SKM-1 treated with dmso at 0.1 percent for 144 hours (cell line): ENCODE measurements at regions not wholly inside any gene's neighbourhood (a gene's known extent, or its start where the extent isn't known, plus 50 kb on each side); places are given as distances from the start of the nearest gene placed in this dataset.

Experiments
- DNase-seq: peaks from one replicate; lab custom pipeline; 2025; ENCODE audit not compliant: unreplicated experiment; lab: John Stamatoyannopoulos, UW

GRCh38 chr5:4053136-4053535 is 457.5 kb downstream of the IRX1 start:
- DNase-seq = no peak

DNA sequence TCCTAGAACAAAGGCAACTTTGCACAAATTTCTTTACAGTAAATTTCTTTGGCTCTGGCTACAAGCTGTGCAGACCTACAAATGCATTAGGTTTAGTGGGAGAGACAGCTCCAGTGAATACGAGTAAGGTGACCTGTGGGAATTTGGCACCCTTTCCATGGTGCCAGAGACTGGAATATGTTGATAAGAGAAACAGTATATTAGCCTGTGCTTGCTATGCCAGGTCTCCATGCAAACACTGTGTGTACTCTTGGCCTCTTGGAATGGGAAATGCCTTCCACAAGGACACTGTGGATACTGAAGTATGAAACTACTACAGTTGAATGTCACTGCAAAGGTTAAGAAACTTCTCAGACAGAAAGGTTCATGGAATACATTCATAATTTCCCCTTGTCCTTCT is 458.5 kb downstream of the IRX1 start:
- no peak for DNase-seq

GRCh38 chr5:4058899-4059298 is 463.3 kb downstream of the IRX1 start:
- no peak for DNase-seq

- no peak for DNase-seq
These were observed 470.1 kb downstream of the IRX1 start for GRCh38 chr5:4065472-4066320.

DNA sequence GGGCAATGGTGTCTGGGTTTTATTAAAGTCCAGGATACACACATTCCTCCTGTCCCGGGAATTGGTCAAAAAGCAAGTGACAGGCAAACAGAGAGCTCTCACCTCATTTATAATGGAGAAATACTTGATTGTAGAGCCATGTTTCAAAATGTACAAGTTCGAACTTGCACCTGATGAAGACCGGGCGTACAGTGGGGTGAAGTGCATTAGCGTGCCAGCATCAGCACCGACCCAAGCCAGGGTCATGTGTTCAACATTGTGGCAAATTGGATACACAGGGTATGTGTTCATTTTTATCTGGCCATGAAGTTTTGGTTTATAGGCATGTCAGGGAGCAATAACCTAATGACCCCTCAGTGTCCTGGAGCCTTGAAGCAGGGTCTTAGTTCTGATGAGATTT is 472.5 kb downstream of the IRX1 start:
- DNase-seq = no peak

GRCh38 chr5:4078544-4078943 is 482.9 kb downstream of the IRX1 start:
- no peak for DNase-seq

DNA sequence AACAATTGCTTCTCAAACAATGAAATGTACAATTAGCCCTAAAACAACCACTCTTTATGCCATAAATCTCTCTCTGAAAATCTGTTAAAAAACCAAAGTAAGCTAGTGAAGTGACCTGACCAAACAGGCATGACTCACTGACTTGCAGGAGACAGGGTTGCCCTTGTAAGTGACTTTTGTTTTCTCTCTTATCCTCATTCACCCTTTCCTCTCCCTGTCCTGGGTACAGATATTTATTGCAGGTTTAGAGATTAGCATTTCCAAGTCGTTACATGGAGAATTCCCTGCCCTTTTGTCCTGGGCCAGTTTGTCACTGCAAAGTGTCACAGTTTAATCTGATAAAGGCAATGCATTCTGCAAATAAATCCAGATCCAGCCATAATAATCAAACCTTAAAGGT is 484.2 kb downstream of the IRX1 start:
- no peak for DNase-seq

- DNase-seq = no peak
These were observed 484.7 kb downstream of the IRX1 start for GRCh38 chr5:4080370-4080769.

DNA sequence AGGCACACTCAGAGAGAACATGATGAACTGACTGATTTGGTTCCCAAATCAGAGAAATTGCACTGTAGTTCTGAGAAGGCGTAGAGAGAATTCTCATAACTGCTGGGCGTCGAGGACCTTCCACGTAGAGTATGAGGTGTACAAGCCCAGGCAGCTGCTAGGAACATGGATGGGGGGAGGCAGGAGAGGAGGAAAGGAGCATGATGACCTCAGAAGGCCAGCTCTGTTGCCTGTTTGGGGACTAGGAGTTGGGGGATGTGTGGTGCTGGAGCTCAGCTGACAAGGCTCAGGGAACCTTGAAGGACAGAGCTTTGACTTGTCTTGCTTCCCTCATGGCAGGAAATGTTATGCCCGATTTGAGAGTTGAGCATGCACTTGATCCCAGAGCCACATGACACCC is 485.4 kb downstream of the IRX1 start:
- DNase-seq = no peak

DNA sequence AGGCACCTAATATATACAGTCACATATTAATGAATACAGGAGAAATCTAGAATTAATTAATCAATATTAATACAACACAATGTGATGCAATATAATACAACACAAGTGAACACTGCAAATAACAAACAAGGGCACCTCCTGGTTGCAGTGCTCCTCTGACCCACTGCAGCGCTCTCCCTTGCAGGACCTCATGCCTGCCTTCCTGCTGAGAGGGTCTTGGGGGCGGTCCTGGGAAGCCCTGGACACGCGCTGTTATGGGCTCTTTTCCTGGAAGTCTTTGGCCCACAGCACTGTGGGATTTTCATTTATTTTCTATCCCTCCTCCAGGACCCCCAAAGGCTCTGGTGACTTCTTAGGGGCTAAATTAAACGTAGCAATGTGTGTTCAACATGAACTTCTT is 485.8 kb downstream of the IRX1 start:
- DNase-seq = no peak

DNA sequence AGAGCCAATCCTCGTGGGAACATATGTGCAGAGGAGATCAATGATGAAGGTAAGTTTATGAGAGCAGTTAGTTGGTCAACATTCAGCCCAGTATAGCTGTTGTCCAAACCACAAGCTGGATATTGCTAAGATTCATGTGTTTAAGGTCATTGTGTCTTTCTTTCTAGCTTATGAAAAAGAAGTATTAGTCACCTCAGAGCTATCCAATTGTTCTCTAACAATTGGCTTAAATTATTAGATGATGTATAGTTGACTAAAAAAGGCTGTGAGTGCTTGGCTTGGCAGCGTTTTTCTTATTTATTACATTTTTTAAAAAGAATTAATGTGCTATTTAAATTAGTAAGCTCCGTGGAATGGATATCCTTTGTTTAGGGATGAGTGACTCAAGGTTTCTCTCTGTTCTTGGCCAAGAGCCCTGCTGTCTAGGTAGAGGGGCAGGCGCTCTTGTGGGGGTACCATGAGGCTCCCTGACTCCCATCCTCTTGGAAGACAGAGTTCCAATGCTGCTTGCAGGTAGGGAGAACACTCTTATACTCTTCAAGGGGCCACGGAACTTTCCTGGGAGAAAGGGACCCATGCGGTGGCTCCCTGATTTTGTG is 487.4 kb downstream of the IRX1 start:
- no peak for DNase-seq

- no peak for DNase-seq
These were observed 488.1 kb downstream of the IRX1 start for GRCh38 chr5:4083591-4084337.

- no peak for DNase-seq
These were observed 490.4 kb downstream of the IRX1 start for GRCh38 chr5:4086081-4086480.

GRCh38 chr5:4087110-4087509 is 491.5 kb downstream of the IRX1 start:
- DNase-seq = no peak

DNA sequence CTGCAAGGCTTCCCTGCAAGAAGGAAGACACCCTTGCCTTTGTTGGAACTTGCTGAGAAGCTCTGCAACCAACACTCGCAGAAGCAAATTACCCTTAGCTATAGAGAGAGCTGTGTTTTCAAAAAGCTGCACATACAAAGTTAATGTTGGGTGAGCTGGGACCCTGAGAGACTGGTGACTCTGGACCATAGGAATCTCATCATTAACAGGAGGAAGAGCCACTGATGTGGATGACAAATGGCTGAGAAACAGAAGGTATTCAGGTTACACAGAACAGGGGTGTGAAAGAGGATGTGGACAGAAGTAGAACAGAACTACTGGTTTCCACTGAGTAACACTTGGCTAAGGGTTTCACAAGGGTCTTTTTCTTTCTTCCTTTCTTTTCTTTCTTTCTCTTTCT is 493.5 kb downstream of the IRX1 start:
- DNase-seq = no peak

GRCh38 chr5:4093236-4093635 is 497.6 kb downstream of the IRX1 start:
- DNase-seq = no peak

DNA sequence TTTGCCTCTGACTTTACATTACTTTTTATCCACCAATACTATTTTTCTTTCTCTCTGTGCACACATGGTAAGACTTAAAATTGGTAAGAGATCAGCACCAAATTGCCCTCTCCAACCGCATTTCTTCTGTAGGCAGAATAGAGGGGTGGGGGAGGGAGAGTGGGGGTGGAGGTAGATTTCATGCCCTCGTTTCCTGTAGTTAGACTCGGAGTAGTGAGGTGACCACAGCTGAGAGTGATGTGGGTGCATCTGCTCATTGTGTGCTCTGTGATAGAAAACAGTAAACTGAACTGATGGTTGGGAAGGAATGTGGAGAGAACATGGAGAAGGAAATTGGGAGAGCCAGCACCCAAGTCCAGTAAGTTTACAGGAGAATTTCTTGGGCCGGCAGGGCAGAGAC is 498.3 kb downstream of the IRX1 start:
- no peak for DNase-seq

- DNase-seq = no peak
These were observed 500.4 kb downstream of the IRX1 start for GRCh38 chr5:4095918-4096630.

DNA sequence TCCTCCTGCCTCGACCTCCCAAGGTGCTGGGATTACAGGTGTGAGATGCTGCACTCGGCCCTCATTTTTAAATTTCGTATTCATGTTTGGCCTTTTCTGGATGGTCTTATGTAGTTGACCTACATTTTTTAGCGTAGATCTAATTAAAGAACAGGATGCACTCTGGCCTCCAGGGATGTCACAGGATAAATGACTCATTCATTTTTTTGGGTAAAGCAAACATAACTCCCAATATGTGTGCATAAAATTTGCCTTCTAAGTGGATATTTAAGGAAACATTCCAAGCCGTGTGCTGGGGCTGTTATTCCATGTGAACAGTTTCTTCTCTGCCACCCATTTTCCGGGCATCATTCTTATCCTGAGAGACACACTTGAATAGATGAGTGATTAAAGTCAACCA is 501.6 kb downstream of the IRX1 start:
- no peak for DNase-seq

DNA sequence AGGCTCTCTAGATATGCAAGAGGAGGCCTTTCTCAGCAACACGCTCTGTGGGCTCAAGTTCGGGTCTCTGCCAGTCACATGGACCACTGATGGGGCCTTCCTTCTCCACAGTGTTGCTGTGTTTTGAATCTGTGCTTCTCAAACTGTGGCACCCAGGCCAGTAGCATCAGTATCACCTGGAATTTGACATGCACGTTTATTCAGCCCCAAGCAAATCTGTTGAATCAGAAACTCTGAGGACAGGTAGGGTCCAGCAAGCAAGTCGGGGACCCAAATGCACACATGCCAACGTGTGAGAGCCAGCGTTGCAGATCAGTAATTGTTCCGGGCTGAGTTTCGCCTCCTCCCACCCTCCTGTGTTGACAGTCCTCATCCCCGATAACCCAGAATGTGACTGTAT is 502.6 kb downstream of the IRX1 start:
- no peak for DNase-seq

DNA sequence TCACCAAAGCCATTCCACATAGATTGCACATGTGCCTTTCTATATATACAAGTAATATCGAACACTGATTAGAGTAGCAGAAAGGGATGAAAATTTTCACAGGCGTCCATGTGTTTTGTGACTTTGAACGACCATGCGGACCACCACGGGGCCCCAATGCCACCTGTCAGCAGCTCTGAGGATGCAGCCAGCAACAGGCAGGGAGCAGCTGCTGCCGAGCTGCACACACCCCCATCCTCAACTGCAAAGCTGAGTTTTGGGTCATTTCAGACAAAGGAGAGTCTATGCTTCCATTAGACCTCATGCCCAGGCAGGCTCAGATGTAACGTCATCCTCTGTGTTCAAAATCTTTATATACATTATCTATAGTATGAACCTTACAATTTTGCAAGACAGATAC is 503.8 kb downstream of the IRX1 start:
- DNase-seq = no peak

GRCh38 chr5:4100739-4101138 is 505.1 kb downstream of the IRX1 start:
- DNase-seq = no peak
